ENCODE measurements at regions not wholly inside any gene's neighbourhood (a gene's known extent, or its start where the extent isn't known, plus 50 kb on each side); places are given as distances from the start of the nearest gene placed in this dataset.

DNA sequence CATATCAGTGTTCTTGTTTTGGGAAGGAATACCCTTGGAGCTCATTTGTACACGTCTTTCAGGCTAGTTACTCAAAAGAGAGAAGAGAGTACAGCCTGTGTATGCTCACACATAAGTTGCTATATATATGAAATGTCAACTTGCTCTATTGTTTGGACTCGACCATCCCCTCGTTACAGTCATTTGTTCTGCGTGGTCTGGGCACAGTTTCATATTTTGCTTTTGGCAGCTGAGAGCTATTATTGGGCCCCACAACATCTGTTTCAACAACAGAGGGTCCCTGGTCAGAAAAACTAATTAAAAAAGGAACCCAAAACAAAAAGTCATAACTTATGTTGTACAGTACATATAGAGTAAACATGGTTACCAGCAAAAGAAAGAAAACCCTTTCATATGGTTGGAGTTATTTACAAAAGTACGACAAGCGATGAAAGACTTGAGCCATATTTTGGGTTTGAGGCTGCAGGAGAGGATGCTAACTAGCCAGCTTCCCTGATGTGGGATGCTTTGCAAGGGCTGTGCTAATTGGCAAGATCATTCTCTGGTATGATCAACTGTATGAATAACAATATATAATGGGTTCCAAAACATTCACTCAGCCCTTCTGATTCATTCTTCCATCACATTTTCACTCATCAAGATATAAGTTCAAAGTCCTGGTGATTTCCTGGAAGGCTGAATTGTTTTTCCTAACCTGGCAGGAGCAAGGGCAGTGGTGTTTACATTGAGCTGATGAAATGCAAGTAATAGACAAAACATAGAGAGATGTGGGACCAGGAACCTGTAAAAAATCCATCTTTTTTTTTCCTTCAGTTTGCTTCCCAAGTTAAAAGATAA lies 137.9 kb downstream of the RPS12 start:
- no peak overlapping the region for H3K4me3 ChIP-seq (replicated peaks; ENCODE audit: low read depth, low read length)
- no peak for DNase-seq (ENCODE audit: extremely low read depth, low read depth)
- TF ChIP-seq, protein P1, sequence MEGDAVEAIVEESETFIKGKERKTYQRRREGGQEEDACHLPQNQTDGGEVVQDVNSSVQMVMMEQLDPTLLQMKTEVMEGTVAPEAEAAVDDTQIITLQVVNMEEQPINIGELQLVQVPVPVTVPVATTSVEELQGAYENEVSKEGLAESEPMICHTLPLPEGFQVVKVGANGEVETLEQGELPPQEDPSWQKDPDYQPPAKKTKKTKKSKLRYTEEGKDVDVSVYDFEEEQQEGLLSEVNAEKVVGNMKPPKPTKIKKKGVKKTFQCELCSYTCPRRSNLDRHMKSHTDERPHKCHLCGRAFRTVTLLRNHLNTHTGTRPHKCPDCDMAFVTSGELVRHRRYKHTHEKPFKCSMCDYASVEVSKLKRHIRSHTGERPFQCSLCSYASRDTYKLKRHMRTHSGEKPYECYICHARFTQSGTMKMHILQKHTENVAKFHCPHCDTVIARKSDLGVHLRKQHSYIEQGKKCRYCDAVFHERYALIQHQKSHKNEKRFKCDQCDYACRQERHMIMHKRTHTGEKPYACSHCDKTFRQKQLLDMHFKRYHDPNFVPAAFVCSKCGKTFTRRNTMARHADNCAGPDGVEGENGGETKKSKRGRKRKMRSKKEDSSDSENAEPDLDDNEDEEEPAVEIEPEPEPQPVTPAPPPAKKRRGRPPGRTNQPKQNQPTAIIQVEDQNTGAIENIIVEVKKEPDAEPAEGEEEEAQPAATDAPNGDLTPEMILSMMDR (IDR thresholded peaks at IDR 0.05; ENCODE audit: low read depth, low read length, missing control alignments) = no peak

DNA sequence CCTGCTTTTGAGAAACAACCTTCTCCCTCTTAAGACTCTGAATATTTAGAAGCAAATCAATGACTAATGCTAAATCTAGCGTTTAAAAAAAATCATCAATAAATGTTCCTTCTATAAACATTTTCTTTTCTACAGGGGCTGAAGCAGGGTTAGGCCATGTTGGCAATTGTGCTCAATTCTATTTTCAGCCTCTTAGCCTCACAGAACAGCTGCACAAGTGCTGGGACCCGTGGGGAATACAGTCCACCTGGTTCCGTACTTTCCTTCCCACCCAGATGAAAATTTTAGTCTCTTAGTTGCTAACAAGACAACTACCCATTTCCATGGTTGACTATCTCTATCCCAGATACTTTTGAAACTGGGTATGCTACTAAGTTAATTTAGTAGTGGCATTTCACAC lies 138.6 kb downstream of the RPS12 start:
- TF ChIP-seq, protein P1 (IDR thresholded peaks at IDR 0.05; ENCODE audit: low read depth, low read length, missing control alignments) = no peak
- DNase-seq (ENCODE audit: extremely low read depth, low read depth) = no peak
- no peak overlapping the region for H3K4me3 ChIP-seq (replicated peaks; ENCODE audit: low read depth, low read length)

DNA sequence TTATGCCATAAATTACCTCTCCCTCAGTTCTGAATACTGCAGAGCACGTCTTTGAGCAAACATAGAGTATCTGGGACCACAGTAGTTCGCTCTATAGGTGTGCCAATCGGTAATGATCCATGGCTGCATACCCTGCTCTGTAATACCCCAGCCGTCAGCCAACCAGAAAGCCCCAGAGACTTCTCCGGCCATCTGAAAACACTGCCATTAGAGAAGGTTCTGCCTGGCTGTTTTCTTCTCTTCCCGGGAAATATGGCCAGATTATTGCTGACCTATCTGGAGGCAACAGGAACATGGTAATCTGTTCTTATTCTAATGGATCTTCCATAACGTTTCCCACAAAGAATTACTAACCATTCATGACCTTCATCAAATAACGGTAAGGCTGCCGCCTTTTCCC lies 139.9 kb downstream of the RPS12 start:
- DNase-seq (ENCODE audit: extremely low read depth, low read depth) = no peak
- TF ChIP-seq, protein P1 (IDR thresholded peaks at IDR 0.05; ENCODE audit: low read depth, low read length, missing control alignments) = no peak
- H3K4me3 ChIP-seq (replicated peaks; ENCODE audit: low read depth, low read length) = no peak overlapping the region

DNA sequence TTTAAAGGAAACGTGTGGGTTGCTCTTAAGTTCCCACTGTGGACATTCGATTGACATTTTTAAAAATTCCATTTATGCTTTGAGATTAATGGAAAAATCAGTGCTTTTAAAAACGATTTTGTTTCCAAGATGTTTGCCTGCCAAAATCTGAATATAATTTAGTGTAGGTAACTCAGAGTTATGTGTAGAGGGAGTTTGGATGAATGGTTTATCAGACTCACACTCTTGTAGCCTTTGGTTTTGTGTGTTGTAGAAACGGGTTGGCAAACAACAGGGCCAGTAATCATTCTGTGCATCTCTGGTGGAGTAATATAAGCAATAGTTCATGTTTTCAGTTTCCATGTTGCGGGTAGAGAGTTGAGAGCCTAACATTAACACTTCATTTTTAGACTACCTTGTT lies 140.6 kb downstream of the RPS12 start:
- DNase-seq (ENCODE audit: extremely low read depth, low read depth) = no peak
- TF ChIP-seq, protein P1 (IDR thresholded peaks at IDR 0.05; ENCODE audit: low read depth, low read length, missing control alignments) = no peak

DNA sequence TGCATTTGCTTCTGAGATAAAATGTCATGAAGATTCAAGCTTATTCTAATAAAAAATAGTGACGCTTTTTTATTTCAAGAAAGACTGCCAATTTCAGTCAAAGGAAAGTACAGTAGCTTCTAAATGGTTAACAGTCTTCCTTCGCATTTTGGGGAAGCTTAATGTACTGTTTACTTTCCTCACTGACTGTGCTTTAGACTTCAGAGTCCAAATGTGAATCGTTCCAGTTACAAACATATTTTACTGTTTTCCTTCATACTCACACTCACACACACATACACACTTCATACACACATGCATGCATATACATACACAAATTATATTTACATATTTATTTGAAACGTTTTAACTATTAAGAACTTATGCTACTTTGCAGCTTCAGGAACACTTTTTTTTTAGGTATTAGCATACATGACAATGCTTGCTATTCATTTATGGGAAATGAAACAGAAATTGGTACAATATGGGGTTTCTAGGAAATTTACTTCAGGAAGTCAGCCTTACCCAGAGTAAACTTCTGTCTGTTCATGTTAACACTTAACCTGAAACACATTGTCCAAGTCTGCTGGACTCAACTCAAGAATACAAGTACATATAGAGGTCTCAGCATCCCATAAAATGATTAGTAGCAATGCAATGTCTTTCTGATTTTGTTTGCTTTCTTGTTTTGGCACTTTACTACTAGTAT lies 145.4 kb downstream of the RPS12 start:
- H3K4me3 ChIP-seq (replicated peaks; ENCODE audit: low read depth, low read length) = no peak overlapping the region
- DNase-seq (ENCODE audit: extremely low read depth, low read depth) = no peak
- TF ChIP-seq, protein P1 (IDR thresholded peaks at IDR 0.05; ENCODE audit: low read depth, low read length, missing control alignments) = no peak

More for the DNA sequence above, 140.6 kb downstream of the RPS12 start:
- H3K4me3 ChIP-seq (replicated peaks; ENCODE audit: low read depth, low read length) = no peak overlapping the region

DNA sequence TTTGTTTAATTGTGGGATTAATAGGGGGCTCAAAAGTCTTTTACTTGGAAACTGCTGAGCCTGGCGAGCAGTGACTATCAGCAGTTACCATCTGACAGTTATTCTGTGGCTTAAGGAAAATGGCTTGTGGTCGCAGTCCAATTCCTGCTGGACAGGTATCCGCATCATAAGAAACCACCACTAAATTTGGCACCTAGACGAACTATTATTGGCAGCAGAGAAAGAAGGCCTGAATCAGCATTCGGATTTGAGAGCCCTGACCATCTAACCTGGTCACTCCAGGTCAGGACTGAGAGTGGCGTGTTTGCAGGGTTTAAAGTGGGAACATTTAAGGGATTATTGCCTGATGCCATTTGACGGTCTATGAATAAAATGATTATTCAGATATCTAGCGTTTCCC lies 146.4 kb downstream of the RPS12 start:
- no peak for DNase-seq (ENCODE audit: extremely low read depth, low read depth)
- TF ChIP-seq, protein P1 (IDR thresholded peaks at IDR 0.05; ENCODE audit: low read depth, low read length, missing control alignments) = no peak
- no peak overlapping the region for H3K4me3 ChIP-seq (replicated peaks; ENCODE audit: low read depth, low read length)

Data from HFF-Myc (cell line).